T-cell (primary cell): ENCODE measurements at regions not wholly inside any gene's neighbourhood (a gene's known extent, or its start where the extent isn't known, plus 50 kb on each side); places are given as distances from the start of the nearest gene placed in this dataset.

ENCODE experiments used
- ATAC-seq, 4 experiments: fragments of 200-7000 bp in 3 of 4; fragments of 150-1000 bp in 1 of 4; cut with Tn5 transposase; replicated peaks in 1 of 4; 1 replicate in 3 of 4; 2 replicates in 1 of 4; pipeline ENCODE4 v1.10.0; 2021; ENCODE audit warnings: moderate library complexity in 3 of 4, mild to moderate bottlenecking in 2 of 4, moderate number of reproducible peaks in 1 of 4
- CTCF ChIA-PET, 2 donors: fragments of 300-600 bp; sonication (Branson Sonifier 250); formaldehyde crosslinking; loops; one replicate each; lab custom pipeline; 2022; ENCODE audit warnings: antibody characterized with exemption in 2 of 2; lab: Charles Lee
- POLR2A ChIA-PET, 2 donors: fragments of 300-600 bp; sonication (Branson Sonifier 250); formaldehyde crosslinking; loops; one replicate each; lab custom pipeline; 2022; ENCODE audit warnings: antibody characterized with exemption in 2 of 2; lab: Charles Lee
- DNase-seq, 35 experiments: peaks; one replicate each; pipeline versions ENCODE4 v3.0.0 to v3.0.0-alpha.2; 2013 to 2023
- H3K27ac ChIP-seq: one replicate; pipeline ENCODE4 v1.5.1; 2013; ENCODE audit warnings: low read length
- H3K27me3 ChIP-seq, 2 experiments: replicated peaks in 1 of 2; 1 replicate in 1 of 2; 2 replicates in 1 of 2; pipeline versions ENCODE4 v1.6.1 to v1.7.0; 2013; ENCODE audit warnings: low read length in 1 of 2, mixed read lengths in 1 of 2; ENCODE audit not compliant: control insufficient read depth in 2 of 2, insufficient read depth in 2 of 2; ENCODE audit errors: extremely low read depth in 1 of 2
- H3K36me3 ChIP-seq, 2 donors: 1 replicate in 1 of 2; 2 replicates in 1 of 2; pipeline versions ENCODE4 v1.6.1 to v1.7.0; 2013; ENCODE audit warnings: low read length in 1 of 2; ENCODE audit not compliant: control insufficient read depth in 2 of 2, insufficient read depth in 1 of 2; ENCODE audit errors: extremely low read depth in 1 of 2
- H3K4me1 ChIP-seq, 2 experiments: 1 replicate in 1 of 2; 2 replicates in 1 of 2; pipeline versions ENCODE4 v1.6.1 to v1.7.0; 2013; ENCODE audit warnings: low read length in 2 of 2, mixed read lengths in 1 of 2; ENCODE audit not compliant: insufficient read depth in 2 of 2, control insufficient read depth in 1 of 2; ENCODE audit errors: extremely low read depth in 1 of 2
- H3K4me3 ChIP-seq, 2 donors: 1 replicate in 1 of 2; 2 replicates in 1 of 2; pipeline versions ENCODE4 v1.5.1 to v1.7.0; 2013; ENCODE audit warnings: mild to moderate bottlenecking in 2 of 2, low read length in 1 of 2, moderate library complexity in 1 of 2; ENCODE audit not compliant: control insufficient read depth in 1 of 2; ENCODE audit errors: extremely low read depth in 1 of 2
- H3K9me3 ChIP-seq: 2 replicates; pipeline ENCODE4 v1.7.0; 2013
- H3K27ac Mint-ChIP-seq, 2 donors: one replicate each; pipeline ENCODE4 v1.8.0; 2020 to 2021; ENCODE audit warnings: mild to moderate bottlenecking in 2 of 2, mixed read lengths in 2 of 2
- H3K27me3 Mint-ChIP-seq, 2 donors: one replicate each; pipeline ENCODE4 v1.8.0; 2021 to 2022; ENCODE audit warnings: mixed read lengths in 2 of 2
- H3K36me3 Mint-ChIP-seq: one replicate; pipeline ENCODE4 v1.8.0; 2021; ENCODE audit warnings: mixed read lengths
- H3K4me1 Mint-ChIP-seq, 3 donors: one replicate each; pipeline ENCODE4 v1.8.0; 2020 to 2022; ENCODE audit warnings: mixed read lengths in 3 of 3, mild to moderate bottlenecking in 1 of 3
- H3K4me3 Mint-ChIP-seq, 3 donors: one replicate each; pipeline ENCODE4 v1.8.0; 2020 to 2022; ENCODE audit warnings: mild to moderate bottlenecking in 3 of 3, mixed read lengths in 3 of 3, moderate library complexity in 3 of 3
- H3K9me3 Mint-ChIP-seq, 3 donors: one replicate each; pipeline ENCODE4 v1.8.0; 2020 to 2022; ENCODE audit warnings: mixed read lengths in 3 of 3
- WGBS: methylation state at CpG from one replicate; pipeline ENCODE4 v1.1.5; 2013; ENCODE audit warnings: missing lambda C conversion rate; ENCODE audit not compliant: insufficient coverage; 5-methylcytosine and 5-hydroxymethylcytosine counted together

- H3K9me3 ChIP-seq: no peaks in the 10 kb centered on the region
- no peak overlapping the region for H3K27ac Mint-ChIP-seq
- no peak overlapping the region for H3K4me3 ChIP-seq
- no peaks in the 10 kb centered on the region for H3K4me1 Mint-ChIP-seq
- H3K27me3 ChIP-seq: peaks cover 0 to 35% of the 10 kb centered on the region in 2 experiments
- DNase-seq: no peak
- no peaks in the 10 kb centered on the region for H3K9me3 Mint-ChIP-seq
- H3K27ac ChIP-seq: no peak overlapping the region
- CTCF ChIA-PET: no interaction called here
- WGBS: 84% methylated on average over 18 of the region's 30 CpGs
- no peaks in the 10 kb centered on the region for H3K36me3 ChIP-seq
- no peaks in the 10 kb centered on the region for H3K4me1 ChIP-seq
- H3K27me3 Mint-ChIP-seq: peaks cover 8 to 32% of the 10 kb centered on the region in 2 donors
- H3K4me3 Mint-ChIP-seq: no peak overlapping the region
- POLR2A ChIA-PET: no interaction called here
- no peak for ATAC-seq
- H3K36me3 Mint-ChIP-seq: no peaks in the 10 kb centered on the region
These were observed 123.7 kb upstream of the ATP2B2 start for GRCh38 chr3:10628891-10629670.

DNA sequence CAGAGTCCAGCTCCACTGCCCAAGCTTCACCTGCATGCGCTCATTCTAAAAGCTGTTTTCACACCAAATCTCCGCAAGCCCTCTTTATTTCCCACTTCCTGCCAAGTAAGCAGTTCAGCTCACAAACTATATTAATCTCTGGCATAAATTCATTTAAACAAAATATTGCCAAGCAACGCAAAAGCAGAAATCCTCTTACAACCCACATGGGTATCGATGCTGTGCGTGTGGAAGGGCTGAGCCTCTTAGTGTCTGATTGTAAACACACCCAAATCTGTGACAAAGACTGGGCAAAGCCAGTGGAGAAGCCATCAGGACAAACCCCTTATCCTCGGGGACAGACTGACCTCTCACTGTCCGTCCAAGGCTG, 124.3 kb upstream of the ATP2B2 start:
- Histone ChIP-seq H3K27me3 (peaks cover 0 to 41% of the 10 kb centered on the region in 2 experiments), H3K36me3 (no peaks in the 10 kb centered on the region), H3K9me3 (no peaks in the 10 kb centered on the region), H3K4me1 (no peaks in the 10 kb centered on the region), H3K4me3 (no peak overlapping the region), H3K27ac (no peak overlapping the region)
- H3K36me3 Mint-ChIP-seq: no peaks in the 10 kb centered on the region
- no peak overlapping the region for H3K4me3 Mint-ChIP-seq
- ATAC-seq (no peak), DNase-seq (no peak)
- ChIA-PET POLR2A (no interaction called here), CTCF (no interaction called here)
- no peaks in the 10 kb centered on the region for H3K9me3 Mint-ChIP-seq
- H3K4me1 Mint-ChIP-seq: no peaks in the 10 kb centered on the region
- H3K27ac Mint-ChIP-seq: no peak overlapping the region
- peaks cover 8 to 36% of the 10 kb centered on the region in 2 donors for H3K27me3 Mint-ChIP-seq
- 80% methylated on average over 6 of the region's 7 CpGs for WGBS

DNA sequence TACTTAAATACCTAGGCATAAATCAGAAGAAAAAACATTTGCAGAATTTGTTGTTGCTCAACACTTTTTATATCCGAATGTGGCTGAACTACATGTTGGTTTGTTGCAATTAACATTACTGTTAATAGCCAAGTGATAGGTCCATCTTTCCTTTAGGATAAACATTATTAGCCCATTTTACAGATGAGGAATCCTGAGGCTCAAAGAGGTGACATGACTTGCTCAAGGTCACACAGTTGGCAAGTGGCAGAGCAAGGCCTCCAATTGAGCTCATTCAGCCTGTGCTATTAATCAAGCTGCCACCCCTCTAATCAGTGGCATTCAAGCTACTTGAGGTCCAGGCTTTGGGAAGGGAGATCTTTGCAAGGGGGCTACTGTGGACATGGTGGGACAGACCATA, 125.8 kb upstream of the ATP2B2 start:
- H3K4me3 ChIP-seq: no peak overlapping the region
- Mint-ChIP-seq H3K27ac (no peak overlapping the region), H3K27me3 (peaks cover 5 to 32% of the 10 kb centered on the region in 2 donors), H3K4me1 (no peaks in the 10 kb centered on the region), H3K4me3 (no peak overlapping the region), H3K9me3 (no peaks in the 10 kb centered on the region), H3K36me3 (no peaks in the 10 kb centered on the region)
- H3K36me3 ChIP-seq: no peaks in the 10 kb centered on the region
- ChIA-PET CTCF (no interaction called here), POLR2A (no interaction called here)
- DNase-seq (no peak), ATAC-seq (no peak)
- no CpG with 5 or more reads among the region's 1 CpG for WGBS
- no peaks in the 10 kb centered on the region for H3K4me1 ChIP-seq
- H3K9me3 ChIP-seq: no peaks in the 10 kb centered on the region
- H3K27ac ChIP-seq: no peak overlapping the region
- H3K27me3 ChIP-seq: peaks cover 0 to 48% of the 10 kb centered on the region in 2 experiments

DNA sequence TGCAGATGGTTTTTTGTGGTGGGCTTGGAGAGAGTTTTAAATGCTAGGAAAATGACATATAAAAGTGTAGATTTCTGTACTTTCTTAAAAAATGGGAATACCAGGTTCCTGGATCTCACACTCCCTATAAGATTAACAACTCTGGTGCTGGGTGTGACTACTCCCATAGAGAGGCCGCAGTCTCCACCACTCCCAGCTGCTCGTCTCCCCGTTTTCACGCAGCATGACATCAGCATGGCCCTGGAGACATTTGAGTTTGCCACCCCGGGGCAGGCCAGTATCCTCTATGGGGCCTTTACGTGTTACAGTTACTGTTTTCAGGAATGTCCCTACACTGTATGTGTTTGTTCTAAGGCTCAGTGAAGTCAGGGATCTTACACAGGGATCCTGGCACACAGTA, 126.7 kb upstream of the ATP2B2 start:
- Histone ChIP-seq H3K9me3 (no peaks in the 10 kb centered on the region), H3K27me3 (peaks cover 0 to 50% of the 10 kb centered on the region in 2 experiments), H3K4me1 (no peaks in the 10 kb centered on the region), H3K36me3 (no peaks in the 10 kb centered on the region), H3K27ac (no peak overlapping the region), H3K4me3 (no peak overlapping the region)
- no peak for DNase-seq
- ChIA-PET POLR2A (no interaction called here), CTCF (no interaction called here)
- Mint-ChIP-seq H3K27ac (no peak overlapping the region), H3K9me3 (peaks cover 2 to 3% (median 3%) of the 10 kb centered on the region in 3 donors), H3K4me3 (no peak overlapping the region), H3K36me3 (no peaks in the 10 kb centered on the region), H3K4me1 (no peaks in the 10 kb centered on the region), H3K27me3 (peaks cover 5 to 32% of the 10 kb centered on the region in 2 donors)
- WGBS: 92% methylated on average over 6 of the region's 6 CpGs
- no peak for ATAC-seq

- POLR2A ChIA-PET: no interaction called here
- ATAC-seq (no peak), DNase-seq (no peak)
- no peaks in the 10 kb centered on the region for H3K36me3 Mint-ChIP-seq
- CTCF ChIA-PET: no interaction called here
- Histone ChIP-seq H3K4me1 (no peaks in the 10 kb centered on the region), H3K27ac (no peak overlapping the region), H3K9me3 (no peaks in the 10 kb centered on the region), H3K4me3 (no peak overlapping the region), H3K36me3 (no peaks in the 10 kb centered on the region), H3K27me3 (peaks cover 0 to 45% of the 10 kb centered on the region in 2 experiments)
- peaks cover 5 to 32% of the 10 kb centered on the region in 2 donors for H3K27me3 Mint-ChIP-seq
- no peak overlapping the region for H3K4me3 Mint-ChIP-seq
- peaks cover 8 to 9% (median 9%) of the 10 kb centered on the region in 3 donors for H3K9me3 Mint-ChIP-seq
- H3K27ac Mint-ChIP-seq: no peak overlapping the region
- no peaks in the 10 kb centered on the region for H3K4me1 Mint-ChIP-seq
- 73% methylated on average over 2 of the region's 3 CpGs for WGBS
These were observed 127.4 kb upstream of the ATP2B2 start for GRCh38 chr3:10632741-10633140.

- no peak for ATAC-seq
- WGBS: 82% methylated on average over 6 of the region's 7 CpGs
- no peak overlapping the region for H3K4me3 ChIP-seq
These were observed 130.2 kb upstream of the ATP2B2 start for GRCh38 chr3:10635446-10636076.

More at GRCh38 chr3:10635446-10636076, 130.2 kb upstream of the ATP2B2 start:
- Histone ChIP-seq H3K9me3 (peaks cover 2% of the 10 kb centered on the region), H3K27ac (no peak overlapping the region), H3K36me3 (no peaks in the 10 kb centered on the region), H3K27me3 (peaks cover 0 to 42% of the 10 kb centered on the region in 2 experiments), H3K4me1 (no peaks in the 10 kb centered on the region)
- Mint-ChIP-seq H3K4me1 (no peaks in the 10 kb centered on the region), H3K27ac (no peak overlapping the region), H3K4me3 (no peak overlapping the region), H3K9me3 (peaks cover 12 to 24% (median 16%) of the 10 kb centered on the region in 3 donors), H3K27me3 (peaks cover 14 to 36% of the 10 kb centered on the region in 2 donors), H3K36me3 (no peaks in the 10 kb centered on the region)
- ChIA-PET CTCF (no interaction called here), POLR2A (no interaction called here)
- no peak for DNase-seq
